Nephron progenitor cell (in vitro differentiated cells): ENCODE measurements at regions not wholly inside any gene's neighbourhood (a gene's known extent, or its start where the extent isn't known, plus 50 kb on each side); places are given as distances from the start of the nearest gene placed in this dataset.
A peak's percentile ranks its signal among the peaks of the same experiment; 100 is the strongest.

Experiments used
- DNase-seq: peaks from one replicate; pipeline ENCODE4 v3.0.0; 2021
- H3K27ac Mint-ChIP-seq: 2 replicates; pipeline ENCODE4 v1.8.0; 2021; ENCODE audit warnings: mild to moderate bottlenecking, moderate library complexity, mixed read lengths
- H3K27me3 Mint-ChIP-seq: 2 replicates; pipeline ENCODE4 v1.8.0; 2021; ENCODE audit warnings: mild to moderate bottlenecking, low read depth, mixed read lengths; ENCODE audit not compliant: poor library complexity
- H3K36me3 Mint-ChIP-seq: 2 replicates; pipeline ENCODE4 v1.8.0; 2021; ENCODE audit warnings: low read depth, mixed read lengths
- H3K4me1 Mint-ChIP-seq: 2 replicates; pipeline ENCODE4 v1.8.0; 2021; ENCODE audit warnings: mixed read lengths
- H3K4me3 Mint-ChIP-seq: 2 replicates; pipeline ENCODE4 v1.8.0; 2021; ENCODE audit warnings: mild to moderate bottlenecking, moderate library complexity, mixed read lengths
- H3K9me3 Mint-ChIP-seq: 2 replicates; pipeline ENCODE4 v1.8.0; 2021; ENCODE audit warnings: mild to moderate bottlenecking, moderate library complexity, mixed read lengths
- TF ChIP-seq, protein P1 (sequence below): fragments of 200-600 bp; sonication (generic); IDR thresholded peaks from 2 replicates; pipeline ENCODE4 v1.5.0; 2021; ENCODE audit warnings: antibody characterized with exemption

DNA sequence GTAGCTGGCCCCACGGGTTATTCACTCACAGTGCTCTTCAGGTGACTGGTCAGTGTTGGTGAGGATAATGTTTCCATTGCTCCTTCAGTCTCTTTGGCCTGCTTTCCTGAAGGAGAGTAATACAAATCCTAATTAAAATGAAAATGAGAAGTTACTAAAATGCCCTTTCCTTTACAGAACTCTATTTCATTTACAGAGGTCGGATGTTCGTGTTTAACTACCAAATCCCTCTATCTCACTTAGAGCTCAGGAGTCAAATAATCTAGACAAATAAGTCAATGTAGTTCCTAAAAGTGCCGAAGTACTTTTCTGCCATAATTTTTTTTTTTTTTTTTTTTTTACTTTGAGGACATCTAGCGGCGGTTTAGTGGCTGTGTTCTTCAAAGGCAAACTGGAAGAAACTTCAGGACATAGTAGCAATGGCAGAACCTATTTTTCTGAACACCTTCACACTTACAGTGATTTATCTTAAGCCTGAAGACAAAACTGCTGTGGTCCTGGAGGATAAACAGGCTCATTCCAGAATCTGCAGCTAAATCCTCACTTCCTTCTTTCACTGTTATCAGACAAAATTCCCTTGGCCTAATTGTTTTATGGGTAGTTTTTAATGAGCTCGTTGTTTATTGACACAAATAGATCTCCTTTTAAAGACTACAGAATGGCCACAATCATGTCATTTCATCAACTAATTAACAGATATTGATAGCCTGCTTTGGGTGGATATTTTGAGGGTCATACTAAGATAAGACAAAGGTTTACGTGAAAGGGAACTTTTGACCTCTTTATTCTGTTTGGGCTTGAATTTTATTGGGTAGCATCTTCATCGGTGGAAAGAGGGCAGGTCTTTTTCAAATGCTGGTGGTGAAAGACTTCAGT is 207.6 kb upstream of the DMRTA1 start:
- TF ChIP-seq, protein P1, sequence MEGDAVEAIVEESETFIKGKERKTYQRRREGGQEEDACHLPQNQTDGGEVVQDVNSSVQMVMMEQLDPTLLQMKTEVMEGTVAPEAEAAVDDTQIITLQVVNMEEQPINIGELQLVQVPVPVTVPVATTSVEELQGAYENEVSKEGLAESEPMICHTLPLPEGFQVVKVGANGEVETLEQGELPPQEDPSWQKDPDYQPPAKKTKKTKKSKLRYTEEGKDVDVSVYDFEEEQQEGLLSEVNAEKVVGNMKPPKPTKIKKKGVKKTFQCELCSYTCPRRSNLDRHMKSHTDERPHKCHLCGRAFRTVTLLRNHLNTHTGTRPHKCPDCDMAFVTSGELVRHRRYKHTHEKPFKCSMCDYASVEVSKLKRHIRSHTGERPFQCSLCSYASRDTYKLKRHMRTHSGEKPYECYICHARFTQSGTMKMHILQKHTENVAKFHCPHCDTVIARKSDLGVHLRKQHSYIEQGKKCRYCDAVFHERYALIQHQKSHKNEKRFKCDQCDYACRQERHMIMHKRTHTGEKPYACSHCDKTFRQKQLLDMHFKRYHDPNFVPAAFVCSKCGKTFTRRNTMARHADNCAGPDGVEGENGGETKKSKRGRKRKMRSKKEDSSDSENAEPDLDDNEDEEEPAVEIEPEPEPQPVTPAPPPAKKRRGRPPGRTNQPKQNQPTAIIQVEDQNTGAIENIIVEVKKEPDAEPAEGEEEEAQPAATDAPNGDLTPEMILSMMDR, result peak; percentile 50
- peaks cover 3% of the 10 kb centered on the region for H3K9me3 Mint-ChIP-seq
- no peak overlapping the region for H3K4me3 Mint-ChIP-seq
- no peak for DNase-seq
- H3K4me1 Mint-ChIP-seq, result peaks cover 44% of the 10 kb centered on the region
- no peak overlapping the region for H3K27ac Mint-ChIP-seq
- no peaks in the 10 kb centered on the region for H3K36me3 Mint-ChIP-seq
- no peaks in the 10 kb centered on the region for H3K27me3 Mint-ChIP-seq

DNA sequence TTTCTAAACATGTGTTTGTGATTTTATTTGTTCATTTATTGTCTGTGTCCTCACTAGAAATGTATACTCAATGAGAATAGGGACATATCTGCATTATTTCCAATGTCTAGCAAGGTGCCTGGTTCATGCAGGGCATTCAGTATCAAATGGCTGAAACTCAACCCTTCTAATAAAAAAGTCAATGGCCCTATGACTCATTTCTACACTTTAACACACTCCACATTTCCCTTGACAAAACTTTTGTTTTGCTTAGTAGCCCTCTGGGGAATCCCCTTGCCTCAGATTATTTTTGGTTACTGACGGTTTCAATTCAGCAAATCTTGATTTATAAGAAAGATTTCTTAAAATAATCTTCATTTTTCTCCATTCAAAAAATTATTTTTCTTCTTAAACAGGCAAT is 206.0 kb upstream of the DMRTA1 start:
- Mint-ChIP-seq H3K36me3 (no peaks in the 10 kb centered on the region), H3K4me3 (no peak overlapping the region), H3K4me1 (peaks cover 44% of the 10 kb centered on the region), H3K9me3 (no peaks in the 10 kb centered on the region), H3K27ac (no peak overlapping the region), H3K27me3 (peaks cover 7% of the 10 kb centered on the region)
- DNase-seq, result no peak
- TF ChIP-seq, protein P1, result no peak

DNA sequence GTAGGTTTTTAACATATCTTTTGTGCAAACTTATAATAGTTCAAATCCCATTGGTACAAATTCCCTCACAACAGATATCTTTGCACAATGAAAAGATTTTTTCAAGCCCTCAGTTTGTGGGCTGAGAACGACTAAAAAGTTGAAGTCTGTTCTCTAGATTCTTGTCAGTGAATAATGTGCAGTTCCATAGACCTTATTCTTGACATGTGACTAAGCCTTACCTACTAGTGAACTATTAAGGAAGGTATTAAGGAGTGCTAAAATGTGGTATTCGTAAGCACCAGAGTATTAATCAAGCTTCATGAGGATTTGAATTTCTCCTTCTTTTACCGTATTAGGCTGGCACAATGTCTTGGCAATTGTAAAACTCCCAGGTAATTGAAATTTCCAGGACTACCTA is 205.6 kb upstream of the DMRTA1 start:
- H3K4me1 Mint-ChIP-seq, result peaks cover 44% of the 10 kb centered on the region
- H3K27ac Mint-ChIP-seq, result no peak overlapping the region
- no peaks in the 10 kb centered on the region for H3K36me3 Mint-ChIP-seq
- peaks cover 7% of the 10 kb centered on the region for H3K27me3 Mint-ChIP-seq
- H3K4me3 Mint-ChIP-seq, result no peak overlapping the region
- DNase-seq, result no peak
- TF ChIP-seq, protein P1, result no peak
- H3K9me3 Mint-ChIP-seq, result no peaks in the 10 kb centered on the region

DNA sequence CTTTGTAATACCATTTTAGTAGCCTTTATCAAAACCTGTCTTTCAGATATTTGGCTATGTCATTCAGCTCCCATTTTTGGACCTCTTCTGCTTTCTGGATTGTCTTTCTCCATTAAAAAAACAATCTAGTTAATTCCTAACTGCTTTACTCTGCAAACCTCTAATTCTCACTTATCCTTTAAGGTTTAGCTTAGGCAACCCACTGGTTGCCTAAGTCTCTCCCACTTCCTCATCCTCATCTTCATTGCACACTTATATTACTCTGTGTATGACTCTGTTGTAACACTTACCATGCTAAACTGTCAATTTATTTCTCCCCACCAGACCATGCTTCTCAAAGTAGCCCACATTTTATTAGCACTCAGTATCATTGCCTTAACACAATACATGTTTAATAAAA is 205.0 kb upstream of the DMRTA1 start:
- H3K27me3 Mint-ChIP-seq, result peaks cover 7% of the 10 kb centered on the region
- no peak for DNase-seq
- TF ChIP-seq, protein P1, result no peak
- H3K9me3 Mint-ChIP-seq, result no peaks in the 10 kb centered on the region
- H3K4me3 Mint-ChIP-seq, result no peak overlapping the region
- H3K4me1 Mint-ChIP-seq, result peaks cover 44% of the 10 kb centered on the region
- no peak overlapping the region for H3K27ac Mint-ChIP-seq
- H3K36me3 Mint-ChIP-seq, result no peaks in the 10 kb centered on the region

DNA sequence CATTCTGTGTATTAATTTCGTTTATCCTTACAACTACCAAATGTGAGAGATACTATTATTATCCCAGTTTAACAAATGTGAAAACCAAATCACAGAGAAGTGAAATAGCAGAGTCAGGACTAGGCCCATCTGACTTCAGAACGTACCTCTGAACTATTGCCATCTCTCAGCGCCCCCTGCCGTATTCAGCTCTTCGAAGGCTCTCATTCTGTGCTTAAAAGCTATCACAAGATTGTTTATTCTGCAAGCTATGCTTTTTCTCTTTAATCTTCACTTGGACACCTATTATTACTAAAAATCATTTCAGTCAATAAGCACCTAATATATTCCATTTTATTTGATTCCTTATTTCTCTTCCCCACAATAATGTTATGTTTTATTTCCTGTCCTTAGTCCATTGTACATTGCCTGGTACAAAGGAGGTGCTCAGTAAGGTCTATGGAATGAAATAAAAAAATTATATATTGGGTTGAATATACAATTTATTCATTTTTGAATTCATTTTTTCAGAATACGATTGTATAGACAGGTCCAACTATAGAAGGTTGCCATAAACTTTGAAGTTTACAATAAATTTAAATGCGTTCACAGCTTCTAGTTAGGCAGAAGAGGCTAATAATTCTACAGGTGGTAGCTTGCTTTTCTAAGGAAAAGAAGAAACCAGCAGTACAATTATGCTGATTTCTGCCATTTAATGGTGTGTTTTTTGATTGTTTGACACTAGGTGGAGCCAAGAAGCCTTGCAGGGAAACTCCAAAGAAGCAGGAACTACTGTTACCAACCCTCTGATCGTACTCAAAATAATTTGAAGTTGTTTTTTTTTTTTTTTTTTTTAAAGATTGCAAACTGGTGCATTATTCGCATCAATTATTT is 202.2 kb upstream of the DMRTA1 start:
- H3K27ac Mint-ChIP-seq, result no peak overlapping the region
- no peak overlapping the region for H3K4me3 Mint-ChIP-seq
- no peaks in the 10 kb centered on the region for H3K36me3 Mint-ChIP-seq
- peaks cover 11% of the 10 kb centered on the region for H3K27me3 Mint-ChIP-seq
- peaks cover 6% of the 10 kb centered on the region for H3K9me3 Mint-ChIP-seq
- H3K4me1 Mint-ChIP-seq, result peaks cover 21% of the 10 kb centered on the region
- TF ChIP-seq, protein P1, result peak; percentile 40
- DNase-seq, result peak; percentile 45
